Uterus (tissue), 2 donors: ENCODE measurements at regions not wholly inside any gene's neighbourhood (a gene's known extent, or its start where the extent isn't known, plus 50 kb on each side); places are given as distances from the start of the nearest gene placed in this dataset.

Experiments
- CTCF ChIP-seq, 4 experiments: fragments of 200-600 bp in 2 of 4; fragments of 450-650 bp in 2 of 4; sonication (generic) in 2 of 4; IDR thresholded peaks; one replicate each; pipeline ENCODE4 v1.5.1; 2016 to 2019; ENCODE audit warnings: antibody characterized with exemption in 4 of 4, mild to moderate bottlenecking in 2 of 4, moderate library complexity in 1 of 4
- POLR2A ChIP-seq, 2 donors: fragments of 450-650 bp; IDR thresholded peaks; one replicate each; pipeline ENCODE4 v1.6.1; 2016; ENCODE audit warnings: antibody characterized with exemption in 2 of 2, mild to moderate bottlenecking in 1 of 2, moderate library complexity in 1 of 2

- TF ChIP-seq CTCF (IDR thresholded peaks at IDR 0.05) = no peak
- no peak for TF ChIP-seq POLR2A (IDR thresholded peaks at IDR 0.05)
Measured at GRCh38 chr3:189013224-189013888, 158.4 kb upstream of the TPRG1 start.
